ENCODE measurements at regions not wholly inside any gene's neighbourhood (a gene's known extent, or its start where the extent isn't known, plus 50 kb on each side); places are given as distances from the start of the nearest gene placed in this dataset.

- DNase-seq = no peak
Observed at GRCh38 chr5:15447209-15447608, 52.8 kb upstream of the FBXL7 start.

- no peak for DNase-seq
Observed at GRCh38 chr5:15446552-15446951, 53.4 kb upstream of the FBXL7 start.

DNA sequence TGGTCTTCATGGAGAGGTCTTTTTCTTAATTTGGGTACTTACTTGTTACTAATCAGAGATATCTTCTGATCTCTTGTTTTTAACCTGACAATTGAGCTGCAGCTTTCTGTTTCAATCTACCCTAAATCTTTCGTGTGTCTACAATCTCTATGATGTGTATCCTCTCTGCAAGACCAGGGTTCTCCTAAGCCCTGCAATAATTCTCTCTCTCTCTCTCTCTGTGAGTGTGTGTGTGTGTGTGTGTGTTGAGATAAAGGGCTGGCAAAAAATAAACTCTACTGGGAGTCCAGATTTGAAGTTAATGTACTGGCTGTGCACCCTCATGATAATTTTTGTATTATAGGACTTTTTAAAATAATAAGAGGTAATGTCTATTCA, 57.8 kb upstream of the FBXL7 start:
- no peak for DNase-seq

GRCh38 chr5:15441433-15442192, 58.4 kb upstream of the FBXL7 start:
- DNase-seq = no peak

- no peak for DNase-seq
Observed at GRCh38 chr5:15440434-15440833, 59.5 kb upstream of the FBXL7 start.

- DNase-seq = no peak
Observed at GRCh38 chr5:15439801-15440200, 60.2 kb upstream of the FBXL7 start.

DNA sequence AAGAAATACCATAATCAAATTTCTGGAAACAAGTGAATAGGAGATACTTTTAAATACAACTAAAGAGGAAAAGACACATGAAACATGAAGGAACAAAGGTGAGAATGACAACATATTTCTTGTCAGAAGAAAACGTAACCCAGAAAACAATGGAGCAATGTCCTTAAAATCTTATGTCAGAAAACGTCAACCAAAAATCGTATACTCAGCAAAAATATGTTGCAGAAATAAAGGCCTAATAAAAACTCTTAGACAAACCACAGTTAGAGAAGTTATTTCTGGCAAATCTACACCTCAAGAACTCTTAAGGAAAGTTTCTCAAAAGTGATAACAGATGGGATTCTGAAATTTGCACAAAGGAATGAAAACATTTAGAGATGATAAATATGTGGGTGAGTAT, 66.3 kb upstream of the FBXL7 start:
- no peak for DNase-seq

DNA sequence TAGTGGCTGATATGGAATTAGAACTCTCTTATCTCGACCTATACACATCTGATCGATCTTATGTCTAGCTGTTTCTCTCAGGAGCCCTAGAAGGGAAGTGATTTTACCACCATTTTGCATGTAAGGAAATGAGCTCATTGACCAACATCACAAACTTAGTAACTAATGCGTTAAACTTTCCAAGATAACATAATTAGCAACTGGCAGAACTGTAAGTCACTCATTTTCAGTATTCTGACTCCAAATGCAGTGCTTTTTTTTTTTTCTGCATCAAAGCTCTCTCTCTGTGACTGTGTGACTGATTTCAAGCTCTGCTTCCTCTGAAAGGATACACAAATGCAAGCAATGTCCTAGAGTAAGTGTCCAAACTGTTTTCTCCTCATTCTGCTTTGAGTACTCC, 68.1 kb upstream of the FBXL7 start:
- no peak for DNase-seq

DNA sequence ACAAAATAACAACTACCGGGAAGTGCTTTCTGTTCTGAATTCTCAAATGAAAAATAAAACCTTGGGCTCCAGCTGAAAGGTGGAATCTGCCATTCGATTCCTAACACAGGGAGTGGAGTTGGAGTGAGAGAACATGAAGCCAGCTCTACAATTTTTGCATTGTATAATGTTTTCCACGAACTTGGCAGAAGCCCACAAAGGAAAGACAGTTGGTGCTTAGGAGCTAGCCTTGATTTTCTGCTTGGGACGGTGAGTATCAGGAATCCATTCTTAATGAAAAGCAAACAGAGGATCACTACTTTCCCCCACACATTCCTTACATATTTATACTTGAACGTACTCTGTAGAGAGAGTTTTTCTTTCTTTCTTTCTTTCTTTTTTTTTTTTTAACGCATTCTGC, 74.2 kb upstream of the FBXL7 start:
- no peak for DNase-seq

DNA sequence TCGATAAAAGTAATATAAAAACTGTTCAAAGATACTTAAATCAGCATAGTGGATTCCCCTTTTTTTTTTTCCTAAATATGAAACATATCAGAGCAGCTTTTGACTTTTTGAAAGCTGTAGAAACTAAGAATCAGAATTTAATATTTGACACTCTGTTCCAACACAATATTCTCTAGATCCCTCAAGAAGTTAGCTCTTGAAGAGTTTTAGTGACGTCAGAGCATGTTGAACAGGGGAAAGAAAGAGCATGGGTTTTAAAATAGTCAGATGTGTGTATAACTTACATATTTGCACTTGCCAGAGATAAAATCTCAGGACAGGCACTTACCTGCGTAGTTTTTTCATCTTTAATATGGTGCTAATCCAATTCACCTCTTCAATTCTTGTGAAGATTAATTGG, 75.2 kb upstream of the FBXL7 start:
- DNase-seq = no peak

DNA sequence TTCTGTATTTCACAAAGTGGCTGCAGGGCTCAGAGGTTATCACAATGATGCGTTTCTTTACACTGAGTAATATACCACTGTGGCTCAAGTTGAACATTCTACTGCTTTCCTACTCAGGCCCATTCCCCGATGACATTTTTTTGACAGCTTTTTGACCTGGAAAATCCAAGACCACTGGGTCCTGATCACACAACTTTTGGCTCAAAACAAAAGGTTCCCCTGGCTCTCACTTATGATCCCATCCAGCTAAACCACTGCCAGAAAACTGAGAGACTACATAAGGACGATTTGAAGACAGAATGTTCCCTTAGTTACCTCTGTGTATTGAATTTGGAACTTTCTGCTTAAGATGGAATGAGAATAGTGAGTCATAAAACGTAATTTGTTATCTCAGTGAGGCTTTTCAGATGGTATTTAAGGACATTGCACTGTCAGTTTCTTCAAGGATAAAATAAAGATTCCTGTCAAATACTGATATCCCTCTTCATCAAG, 78.0 kb upstream of the FBXL7 start:
- no peak for DNase-seq

- no peak for DNase-seq
Observed at GRCh38 chr5:15421381-15421780, 78.6 kb upstream of the FBXL7 start.

GRCh38 chr5:15420201-15420600, 79.8 kb upstream of the FBXL7 start:
- DNase-seq = no peak

DNA sequence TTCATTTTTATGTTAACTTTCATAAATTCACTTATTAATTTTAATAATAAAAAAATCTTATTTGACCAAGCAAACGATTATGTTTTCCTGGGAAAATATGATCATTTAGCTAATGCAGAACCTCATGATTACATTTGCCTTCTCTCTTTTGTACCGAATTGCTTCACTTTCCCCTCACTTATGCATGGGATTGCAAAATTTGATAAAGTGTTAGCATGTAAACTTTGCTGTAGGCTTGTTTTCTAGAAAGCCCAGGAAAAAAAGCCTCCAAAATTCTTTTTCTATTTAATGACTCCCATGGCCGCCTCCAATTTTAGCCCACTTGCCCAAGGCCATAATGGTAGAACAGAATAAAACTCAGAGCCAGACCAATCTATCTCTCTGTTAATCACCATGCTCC, 82.8 kb upstream of the FBXL7 start:
- no peak for DNase-seq

DNA sequence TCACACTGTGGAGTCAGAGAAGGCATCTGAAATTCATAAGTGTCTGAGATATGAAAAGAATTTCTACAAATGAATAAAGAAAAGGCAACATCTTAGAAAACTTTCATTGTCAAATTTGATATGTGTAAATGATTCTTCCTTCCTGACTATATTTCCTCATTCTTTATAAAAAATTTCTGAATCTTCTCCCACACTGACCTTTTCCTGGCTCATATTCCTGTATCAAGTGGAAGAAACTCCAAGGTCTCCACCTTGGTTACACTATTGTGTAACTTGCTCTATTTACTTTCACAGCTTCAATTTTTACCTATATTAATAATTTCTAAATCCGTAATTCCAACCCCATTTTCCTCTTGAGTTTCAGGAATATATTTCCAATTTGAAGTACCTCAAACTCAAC, 93.5 kb upstream of the FBXL7 start:
- DNase-seq = no peak

DNA sequence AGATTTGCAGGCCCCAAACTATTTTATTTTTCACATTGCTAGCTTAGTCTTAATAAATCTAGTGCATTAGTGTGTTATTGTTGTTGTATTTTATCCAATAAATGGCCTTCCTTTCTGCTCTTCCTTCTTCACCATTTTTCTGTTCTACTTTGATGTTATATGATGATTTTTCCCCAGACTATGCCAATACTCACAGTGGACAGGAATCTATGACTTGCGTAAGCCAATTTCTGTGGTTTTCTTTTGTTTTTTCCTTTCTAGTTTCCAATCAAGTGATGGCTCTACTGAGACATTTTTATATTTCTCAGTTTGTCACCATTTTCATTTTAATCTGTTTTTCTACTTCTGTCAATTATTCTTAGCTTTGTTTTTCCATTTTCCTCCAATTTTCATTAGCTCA, 106.8 kb upstream of the FBXL7 start:
- no peak for DNase-seq

- no peak for DNase-seq
Observed at GRCh38 chr5:15391704-15392397, 108.1 kb upstream of the FBXL7 start.

DNA sequence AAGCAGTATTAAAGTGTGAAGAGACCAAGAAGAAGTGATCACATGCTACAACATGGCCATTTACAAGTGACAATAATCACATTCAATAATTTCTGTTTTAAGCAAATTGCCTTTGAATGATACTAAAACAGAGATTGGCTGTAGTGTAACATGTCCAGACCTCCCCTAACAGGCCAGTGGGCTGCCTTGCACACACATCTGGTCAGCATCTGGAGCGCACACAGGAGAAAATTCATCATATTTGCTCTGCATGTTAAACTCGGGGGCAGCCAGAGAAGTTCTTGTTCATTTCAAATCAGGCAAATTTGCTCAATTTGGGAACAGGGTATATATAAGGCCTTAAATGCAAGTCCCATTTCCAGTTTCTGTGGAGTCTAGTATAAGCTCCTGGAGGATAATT, 111.1 kb upstream of the FBXL7 start:
- no peak for DNase-seq

DNA sequence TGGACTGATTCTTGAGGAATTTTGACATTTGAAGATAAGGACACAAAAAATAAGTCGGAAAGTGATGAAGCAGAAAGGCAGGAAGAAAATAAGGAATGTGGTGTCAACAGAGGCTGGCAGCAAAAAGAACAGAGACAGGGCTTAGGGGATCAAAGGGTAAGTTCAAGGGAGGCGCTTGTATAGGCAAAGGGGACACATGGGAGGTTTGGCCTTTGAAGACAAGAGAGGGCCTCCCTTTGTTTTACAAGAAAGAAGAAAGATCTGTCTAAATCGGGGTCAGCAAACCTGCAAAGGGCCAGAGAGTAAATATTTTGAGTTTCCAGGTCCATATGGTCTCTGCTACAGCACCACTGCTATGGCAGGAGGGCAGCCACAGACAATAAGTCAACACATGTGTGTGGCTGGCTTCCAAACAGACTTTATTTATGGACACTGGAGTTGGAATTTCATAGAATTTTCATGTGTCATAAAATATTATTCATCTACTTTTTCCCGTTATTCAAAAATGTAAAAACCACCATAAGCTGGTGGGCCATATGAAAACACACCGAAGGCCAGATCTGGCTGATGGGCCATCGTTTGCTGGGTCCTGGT, 112.0 kb upstream of the FBXL7 start:
- no peak for DNase-seq

- DNase-seq = no peak
Observed at GRCh38 chr5:15386122-15386521, 113.9 kb upstream of the FBXL7 start.

GRCh38 chr5:15385553-15385952, 114.4 kb upstream of the FBXL7 start:
- no peak for DNase-seq

GRCh38 chr5:15385037-15385436, 114.9 kb upstream of the FBXL7 start:
- no peak for DNase-seq

GRCh38 chr5:15384581-15384980, 115.4 kb upstream of the FBXL7 start:
- DNase-seq = no peak

GRCh38 chr5:15384176-15384575, 115.8 kb upstream of the FBXL7 start:
- DNase-seq = no peak
